Thymus (tissue), 11 donors: ENCODE measurements at regions not wholly inside any gene's neighbourhood (a gene's known extent, or its start where the extent isn't known, plus 50 kb on each side); places are given as distances from the start of the nearest gene placed in this dataset.

Source experiments
- DNase-seq, 9 donors: peaks; one replicate each; pipeline ENCODE4 v3.0.0-alpha.2; 2013; ENCODE audit warnings: low spot score in 9 of 9, low read depth in 6 of 9, missing footprints in 1 of 9
- H3K27ac ChIP-seq, 2 donors: one replicate each; pipeline ENCODE4 v1.5.1; 2013; ENCODE audit warnings: control low read depth in 1 of 2, low read depth in 1 of 2, low read length in 1 of 2, mild to moderate bottlenecking in 1 of 2, moderate library complexity in 1 of 2
- H3K27me3 ChIP-seq, 2 donors: one replicate each; pipeline ENCODE4 v1.5.1; 2013; ENCODE audit warnings: low read length in 1 of 2; ENCODE audit not compliant: control insufficient read depth in 2 of 2, insufficient read depth in 1 of 2
- H3K36me3 ChIP-seq, 2 donors: one replicate each; pipeline ENCODE4 v1.5.1; 2013; ENCODE audit warnings: low read length in 1 of 2, mild to moderate bottlenecking in 1 of 2, moderate library complexity in 1 of 2; ENCODE audit not compliant: control insufficient read depth in 2 of 2, insufficient read depth in 2 of 2
- H3K4me1 ChIP-seq, 2 donors: one replicate each; pipeline ENCODE4 v1.5.1; 2013; ENCODE audit warnings: low read length in 2 of 2; ENCODE audit not compliant: control insufficient read depth in 2 of 2, insufficient read depth in 2 of 2
- H3K4me3 ChIP-seq, 2 donors: one replicate each; pipeline ENCODE4 v1.5.1; 2013; ENCODE audit warnings: low read length in 2 of 2, control low read depth in 1 of 2, mild to moderate bottlenecking in 1 of 2
- H3K9me3 ChIP-seq, 2 donors: one replicate each; pipeline ENCODE4 v1.5.1; 2013; ENCODE audit warnings: low read length in 1 of 2, mild to moderate bottlenecking in 1 of 2; ENCODE audit not compliant: control insufficient read depth in 2 of 2, insufficient read depth in 1 of 2
- WGBS: extraction: QIAGEN DNeasy Blood & Tissue Kit; methylation state at CpG from one replicate; pipeline ENCODE4 v1.1.7; 2013; 5-methylcytosine and 5-hydroxymethylcytosine counted together
- donor health status: healthy.

- Histone ChIP-seq H3K27ac (no peak overlapping the region), H3K27me3 (no peaks in the 10 kb centered on the region), H3K4me3 (no peak overlapping the region), H3K4me1 (no peaks in the 10 kb centered on the region), H3K36me3 (no peaks in the 10 kb centered on the region), H3K9me3 (no peaks in the 10 kb centered on the region)
- DNase-seq = no peak
- WGBS = 98% methylated on average over 2 of the region's 2 CpGs
Observed at GRCh38 chr14:41498959-41499358, 107.7 kb upstream of the LRFN5 start.

- WGBS = 94% methylated on average over 2 of the region's 2 CpGs
- no peak overlapping the region for H3K4me3 ChIP-seq
Observed at GRCh38 chr14:41490323-41490722, 116.4 kb upstream of the LRFN5 start.

GRCh38 chr14:41489315-41489972 lies 117.2 kb upstream of the LRFN5 start:
- DNase-seq = no peak
- H3K36me3 ChIP-seq = no peaks in the 10 kb centered on the region
- no peaks in the 10 kb centered on the region for H3K4me1 ChIP-seq

More at GRCh38 chr14:41490323-41490722, 116.4 kb upstream of the LRFN5 start:
- Histone ChIP-seq H3K9me3 (no peaks in the 10 kb centered on the region), H3K27ac (no peak overlapping the region), H3K27me3 (no peaks in the 10 kb centered on the region), H3K4me1 (no peaks in the 10 kb centered on the region), H3K36me3 (no peaks in the 10 kb centered on the region)
- no peak for DNase-seq

GRCh38 chr14:41488401-41488800 lies 118.3 kb upstream of the LRFN5 start:
- Histone ChIP-seq H3K27ac (no peak overlapping the region), H3K27me3 (no peaks in the 10 kb centered on the region), H3K4me3 (no peak overlapping the region), H3K9me3 (no peaks in the 10 kb centered on the region), H3K36me3 (no peaks in the 10 kb centered on the region), H3K4me1 (no peaks in the 10 kb centered on the region)
- 96% methylated on average over 1 of the region's 1 CpG for WGBS
- DNase-seq = no peak

More at GRCh38 chr14:41489315-41489972, 117.2 kb upstream of the LRFN5 start:
- no peak overlapping the region for H3K27ac ChIP-seq
- no peaks in the 10 kb centered on the region for H3K27me3 ChIP-seq
- no peak overlapping the region for H3K4me3 ChIP-seq
- no peaks in the 10 kb centered on the region for H3K9me3 ChIP-seq

GRCh38 chr14:41482861-41483260 lies 123.8 kb upstream of the LRFN5 start:
- Histone ChIP-seq H3K27me3 (no peaks in the 10 kb centered on the region), H3K4me1 (no peaks in the 10 kb centered on the region), H3K27ac (no peak overlapping the region), H3K9me3 (no peaks in the 10 kb centered on the region), H3K4me3 (no peak overlapping the region), H3K36me3 (no peaks in the 10 kb centered on the region)
- DNase-seq = no peak

GRCh38 chr14:41476526-41476925 lies 130.2 kb upstream of the LRFN5 start:
- no peak for DNase-seq
- H3K4me3 ChIP-seq = no peak overlapping the region
- H3K27ac ChIP-seq = no peak overlapping the region
- H3K27me3 ChIP-seq = no peaks in the 10 kb centered on the region
- H3K36me3 ChIP-seq = no peaks in the 10 kb centered on the region
- WGBS = 49% methylated on average over 1 of the region's 1 CpG
- no peaks in the 10 kb centered on the region for H3K4me1 ChIP-seq
- H3K9me3 ChIP-seq = no peaks in the 10 kb centered on the region

GRCh38 chr14:41461380-41461779 lies 145.3 kb upstream of the LRFN5 start:
- DNase-seq = no peak
- Histone ChIP-seq H3K9me3 (no peaks in the 10 kb centered on the region), H3K27ac (no peak overlapping the region), H3K27me3 (no peaks in the 10 kb centered on the region), H3K36me3 (no peaks in the 10 kb centered on the region), H3K4me1 (no peaks in the 10 kb centered on the region), H3K4me3 (no peak overlapping the region)

GRCh38 chr14:41457393-41457792 lies 149.3 kb upstream of the LRFN5 start:
- Histone ChIP-seq H3K36me3 (no peaks in the 10 kb centered on the region), H3K9me3 (no peaks in the 10 kb centered on the region), H3K4me1 (no peaks in the 10 kb centered on the region), H3K27me3 (no peaks in the 10 kb centered on the region), H3K27ac (no peak overlapping the region), H3K4me3 (no peak overlapping the region)
- no peak for DNase-seq
- 96% methylated on average over 1 of the region's 1 CpG for WGBS

- no peak overlapping the region for H3K4me3 ChIP-seq
- no peak overlapping the region for H3K27ac ChIP-seq
- no peak for DNase-seq
- no peaks in the 10 kb centered on the region for H3K36me3 ChIP-seq
- 38% methylated on average over 3 of the region's 3 CpGs for WGBS
- H3K27me3 ChIP-seq = no peaks in the 10 kb centered on the region
- no peaks in the 10 kb centered on the region for H3K4me1 ChIP-seq
- H3K9me3 ChIP-seq = no peaks in the 10 kb centered on the region
Observed at GRCh38 chr14:41449066-41449465, 157.6 kb upstream of the LRFN5 start.

- Histone ChIP-seq H3K4me1 (no peaks in the 10 kb centered on the region), H3K9me3 (no peaks in the 10 kb centered on the region), H3K27me3 (no peaks in the 10 kb centered on the region), H3K27ac (no peak overlapping the region), H3K4me3 (no peak overlapping the region), H3K36me3 (no peaks in the 10 kb centered on the region)
- 59% methylated on average over 2 of the region's 2 CpGs for WGBS
- no peak for DNase-seq
Observed at GRCh38 chr14:41446008-41446407, 160.7 kb upstream of the LRFN5 start.
